C4-2B (cell line): ENCODE measurements at regions not wholly inside any gene's neighbourhood (a gene's known extent, or its start where the extent isn't known, plus 50 kb on each side); places are given as distances from the start of the nearest gene placed in this dataset.

Experiments
- CTCF ChIP-seq: fragments of 450-650 bp; conservative IDR thresholded peaks from 2 replicates; pipeline ENCODE4 v1.5.1; 2017; ENCODE audit warnings: mild to moderate bottlenecking
- ZFX ChIP-seq: fragments of 450-650 bp; IDR thresholded peaks from 2 replicates; pipeline ENCODE4 v1.6.1; 2017

DNA sequence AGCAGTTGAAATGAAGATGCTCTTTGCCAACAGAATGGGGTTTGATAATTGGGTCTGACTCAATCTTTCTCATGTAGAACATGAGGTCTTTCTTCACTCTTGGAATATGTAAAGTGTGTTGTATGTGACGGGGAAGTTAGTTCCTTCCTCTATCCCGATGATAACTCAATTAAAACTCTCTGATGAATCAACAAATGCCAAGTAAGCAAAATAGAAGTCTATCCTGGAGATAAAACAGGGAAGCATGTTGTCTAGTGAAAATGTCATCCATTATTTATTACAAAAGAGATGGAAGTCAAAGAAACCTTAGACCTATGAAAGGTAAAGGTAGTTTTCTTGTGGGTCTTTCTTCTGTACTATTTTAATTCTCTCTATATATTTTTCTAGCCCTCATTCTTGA is 274.2 kb upstream of the ARRDC4 start:
- TF ChIP-seq CTCF (no peak), ZFX (no peak)
